HG03175 (cell line): ENCODE measurements at regions not wholly inside any gene's neighbourhood (a gene's known extent, or its start where the extent isn't known, plus 50 kb on each side); places are given as distances from the start of the nearest gene placed in this dataset.
"Not testable (repeated sequence)": the region's sequence is repeated elsewhere in the genome, so short reads cannot be mapped to it uniquely, and the experiment has no call there.

Experiments used
- ATAC-seq: cut with Tn5 transposase; IDR thresholded peaks from one replicate; pipeline ENCODE4 v1.9.1; 2021; ENCODE audit warnings: mild to moderate bottlenecking, moderate library complexity; ENCODE audit not compliant: unreplicated experiment

GRCh38 chr2:175777337-175777736, 224.7 kb downstream of the LNPK start:
- ATAC-seq: not testable (repeated sequence)

GRCh38 chr2:175769200-175769599, 232.9 kb downstream of the LNPK start:
- ATAC-seq: no peak

GRCh38 chr2:175766880-175767279, 235.2 kb downstream of the LNPK start:
- no peak for ATAC-seq

- ATAC-seq: no peak
Observed at GRCh38 chr2:175755656-175756386, 246.2 kb downstream of the LNPK start.

DNA sequence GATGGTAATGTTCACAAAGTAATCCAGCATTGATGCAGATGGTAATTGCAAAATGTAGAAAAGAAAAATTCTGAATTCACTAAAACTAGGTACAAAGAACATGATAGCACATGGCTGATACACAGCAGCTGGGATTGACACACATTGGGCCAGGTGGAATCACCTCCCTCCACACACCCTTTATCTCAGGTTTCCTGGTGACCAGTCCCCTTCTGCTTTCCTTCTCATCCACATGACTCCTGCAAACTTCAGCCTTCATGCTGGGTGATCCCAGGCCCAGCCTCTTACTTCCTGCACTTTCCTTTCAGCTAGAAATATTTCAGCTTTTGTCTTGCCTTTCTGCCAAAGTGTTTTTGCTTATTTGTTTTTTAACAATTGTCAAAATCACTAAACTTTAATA, 246.9 kb downstream of the LNPK start:
- ATAC-seq: no peak

DNA sequence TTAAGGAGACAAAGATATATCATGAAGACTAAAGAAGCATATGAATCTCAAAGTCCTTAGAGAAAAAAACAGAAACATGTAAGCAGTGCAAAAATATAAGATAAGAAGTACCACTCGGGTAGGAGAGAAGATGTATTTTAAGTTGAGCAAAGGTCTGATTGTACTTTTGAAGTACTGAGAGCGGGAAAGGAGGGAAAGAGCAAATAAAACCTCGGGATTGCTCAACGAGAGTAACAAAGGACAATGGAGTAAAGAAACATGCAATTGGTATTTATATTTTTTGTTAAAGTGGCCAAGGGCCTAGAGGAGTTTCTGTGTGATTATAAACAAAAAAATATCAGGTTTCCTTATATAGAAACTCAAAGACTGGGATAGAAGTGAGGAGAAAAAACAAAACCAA, 251.9 kb downstream of the LNPK start:
- no peak for ATAC-seq

DNA sequence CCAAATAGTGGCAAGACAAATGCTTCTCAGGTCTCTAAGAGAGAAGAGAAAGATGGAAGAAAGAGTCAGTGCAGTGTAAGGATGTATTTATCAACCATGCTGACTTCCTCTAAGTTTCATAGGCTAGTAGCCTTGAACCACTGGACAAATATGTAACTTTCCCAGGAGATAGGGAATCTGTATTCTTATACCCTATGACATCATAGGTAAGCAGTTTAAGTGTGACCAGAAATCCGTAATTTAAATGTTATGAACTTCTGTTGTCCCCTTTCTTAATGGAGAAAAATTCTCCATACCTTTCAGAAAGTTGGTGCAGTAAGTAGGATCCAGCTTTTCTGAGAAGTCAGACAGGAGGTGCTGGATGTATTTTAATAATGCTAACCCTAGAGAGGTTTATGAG, 256.2 kb downstream of the LNPK start:
- ATAC-seq: no peak

DNA sequence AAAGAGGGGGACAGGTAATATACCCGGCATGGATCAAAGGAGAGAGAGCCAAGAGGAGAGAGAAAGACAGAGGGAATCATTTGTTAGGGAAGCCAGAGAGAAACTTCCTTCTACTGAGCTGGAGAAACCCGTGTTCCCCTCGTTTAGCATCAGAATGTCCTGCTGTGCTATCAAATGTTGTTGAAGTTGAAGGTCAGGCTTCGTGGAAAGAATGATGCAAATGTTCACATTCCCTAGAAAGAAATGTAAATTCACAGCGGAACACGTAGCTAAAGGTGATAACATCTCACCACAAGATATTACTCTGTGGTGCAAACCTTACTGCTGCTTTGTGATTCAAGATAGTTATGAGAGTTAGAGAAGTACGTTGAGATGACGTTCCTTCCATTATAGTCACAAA, 258.1 kb downstream of the LNPK start:
- no peak for ATAC-seq

DNA sequence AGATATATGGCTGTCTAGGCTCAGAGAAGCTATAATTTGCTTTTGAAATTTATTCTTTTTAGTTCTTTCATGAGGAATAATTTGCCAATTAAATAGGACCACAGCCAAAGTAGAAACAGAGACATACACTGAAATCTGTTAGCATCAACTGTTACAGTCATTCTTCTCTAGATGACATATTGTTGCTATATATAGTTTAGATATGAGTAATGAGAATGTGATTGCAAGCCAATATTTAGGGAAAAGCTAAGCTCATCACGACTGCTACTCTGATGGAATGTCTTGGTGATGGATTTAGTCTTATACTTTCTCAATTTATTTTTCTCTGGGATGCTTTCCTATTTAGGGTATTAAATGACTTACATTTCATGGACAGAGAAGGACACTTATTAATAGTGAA, 259.1 kb downstream of the LNPK start:
- ATAC-seq: no peak

DNA sequence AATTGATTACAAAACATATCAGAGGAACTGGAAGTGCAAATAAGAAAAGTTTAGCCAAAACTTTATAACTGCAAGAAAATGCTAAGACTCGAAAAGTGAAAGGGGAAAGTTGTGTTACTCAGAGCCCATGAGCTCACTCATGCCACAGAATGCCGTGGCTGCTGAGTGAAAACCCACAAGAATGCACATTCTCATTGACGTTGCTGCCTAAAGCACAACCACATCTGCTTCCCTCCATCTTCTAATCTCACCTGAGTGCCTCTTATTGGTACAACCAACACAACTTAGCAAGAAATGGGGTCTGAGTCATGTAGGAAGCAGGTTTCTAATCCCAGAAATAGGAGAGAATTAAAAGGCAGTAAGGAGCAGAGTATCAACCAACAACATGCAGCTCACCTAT, 259.7 kb downstream of the LNPK start:
- ATAC-seq: no peak

- no peak for ATAC-seq
Observed at GRCh38 chr2:175741164-175741563, 260.9 kb downstream of the LNPK start.

GRCh38 chr2:175737722-175738361, 264.2 kb downstream of the LNPK start:
- no peak for ATAC-seq

DNA sequence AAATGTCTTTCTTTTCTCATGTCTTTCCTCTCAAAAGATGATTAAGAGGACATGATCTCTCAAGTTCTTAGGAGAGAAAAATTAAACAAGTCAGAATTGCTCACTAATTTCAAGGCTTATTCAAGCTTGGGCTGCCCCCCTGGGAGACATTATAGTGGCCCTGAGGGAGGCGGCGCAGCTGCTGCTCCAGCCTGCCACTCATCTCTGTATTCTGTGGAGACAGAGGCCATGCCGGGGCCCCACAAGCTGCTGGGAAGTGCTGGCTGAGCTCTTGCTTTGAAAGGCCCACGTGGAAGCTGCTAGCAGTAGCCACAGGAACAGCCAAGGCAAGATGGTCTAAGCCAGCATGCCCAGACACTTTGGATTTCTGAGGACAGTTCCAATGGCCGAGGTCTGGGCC, 267.4 kb downstream of the LNPK start:
- ATAC-seq: no peak

GRCh38 chr2:175732531-175732930, 269.5 kb downstream of the LNPK start:
- no peak for ATAC-seq

- no peak for ATAC-seq
Observed at GRCh38 chr2:175730050-175730449, 272.0 kb downstream of the LNPK start.

- ATAC-seq: no peak
Observed at GRCh38 chr2:175729049-175729706, 272.9 kb downstream of the LNPK start.

- no peak for ATAC-seq
Observed at GRCh38 chr2:175728032-175728431, 274.0 kb downstream of the LNPK start.

DNA sequence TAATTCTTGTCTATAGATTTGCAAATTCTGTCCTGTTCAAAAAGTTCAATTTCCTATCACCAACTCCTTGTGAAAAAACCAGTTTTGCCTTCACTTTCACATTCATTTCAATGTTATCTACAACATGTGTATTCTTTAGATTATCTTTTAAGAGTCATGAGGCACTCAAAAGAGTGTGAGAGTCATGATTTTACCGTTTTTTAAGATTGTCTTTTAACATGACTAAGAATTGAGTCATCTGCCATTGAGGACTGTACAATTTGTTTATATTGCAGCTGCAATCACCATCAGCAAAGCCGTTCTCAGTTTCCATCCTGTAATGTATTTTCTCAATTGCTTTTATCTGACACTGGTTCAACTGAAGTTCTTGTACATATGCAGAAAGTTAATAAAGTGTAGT, 275.8 kb downstream of the LNPK start:
- no peak for ATAC-seq

DNA sequence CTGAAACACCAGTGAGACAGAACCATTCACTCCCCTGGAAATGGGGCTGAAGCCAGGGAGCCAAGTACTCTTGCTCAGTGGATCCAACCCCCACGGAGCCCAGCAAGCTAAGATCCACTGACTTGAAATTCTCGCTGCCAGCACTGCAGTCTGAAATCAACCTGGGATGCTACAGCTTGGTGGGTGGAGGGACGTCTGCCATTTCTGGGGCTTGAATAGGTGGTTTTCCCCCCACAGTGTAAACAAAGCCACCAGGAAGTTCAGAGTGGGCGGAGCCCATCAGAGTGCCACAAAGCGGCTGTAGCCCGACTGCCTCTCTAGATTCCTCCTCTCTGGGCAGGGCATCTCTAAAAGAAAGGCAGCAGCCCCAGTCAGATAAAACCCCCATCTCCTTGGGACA, 292.8 kb downstream of the LNPK start:
- ATAC-seq: no peak

GRCh38 chr2:175707322-175707721, 294.7 kb downstream of the LNPK start:
- no peak for ATAC-seq

DNA sequence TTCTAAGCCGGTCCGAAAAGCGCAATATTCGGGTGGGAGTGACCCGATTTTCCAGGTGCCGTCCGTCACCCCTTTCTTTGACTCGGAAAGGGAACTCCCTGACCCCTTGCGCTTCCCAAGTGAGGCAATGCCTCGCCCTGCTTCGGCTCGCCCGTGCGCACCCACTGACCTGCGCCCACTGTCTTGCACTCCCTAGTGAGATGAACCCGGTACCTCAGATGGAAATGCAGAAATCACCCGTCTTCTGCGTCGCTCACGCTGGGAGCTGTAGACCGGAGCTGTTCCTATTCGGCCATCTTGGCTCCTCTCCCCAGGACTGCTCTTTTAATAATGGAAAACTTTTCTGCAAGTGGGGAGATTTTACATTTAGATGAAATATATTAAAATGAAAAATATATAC, 297.5 kb downstream of the LNPK start:
- ATAC-seq: not testable (repeated sequence)

GRCh38 chr2:175698061-175698460, 304.0 kb downstream of the LNPK start:
- ATAC-seq: no peak
